H1 (cell line): ENCODE measurements at regions not wholly inside any gene's neighbourhood (a gene's known extent, or its start where the extent isn't known, plus 50 kb on each side); places are given as distances from the start of the nearest gene placed in this dataset.

Experiments used
- CTCF ChIA-PET: fragments of 300-600 bp; sonication (Branson Sonifier 250); formaldehyde crosslinking; loops from one replicate; lab custom pipeline; 2021; ENCODE audit not compliant: partially characterized antibody; lab: Charles Lee
- POLR2A ChIA-PET: fragments of 300-600 bp; sonication (Branson Sonifier 250); formaldehyde crosslinking; loops from one replicate; lab custom pipeline; 2021; ENCODE audit warnings: inconsistent platforms; ENCODE audit not compliant: partially characterized antibody; lab: Charles Lee
- DNase-seq, 2 experiments: peaks; one replicate each; pipeline versions ENCODE4 v3.0.0 to v3.0.0-alpha.2; 2010 to 2022; ENCODE audit warnings: low spot score in 2 of 2, low read depth in 1 of 2, mixed read lengths in 1 of 2
- FAIRE-seq: peaks from 2 replicates; lab custom pipeline; 2011; peaks lifted over from hg19 to GRCh38; lab: Jason Lieb, UNC
- H2AFZ ChIP-seq: 2 replicates; pipeline ENCODE4 v1.8.1; 2012; ENCODE audit warnings: low read length, inconsistent platforms
- H2AK5ac ChIP-seq: 2 replicates; pipeline ENCODE4 v1.6.1; 2013; ENCODE audit warnings: low read depth, low read length
- H2BK120ac ChIP-seq: replicated peaks from 2 replicates; pipeline ENCODE3; 2013; ENCODE audit warnings: low read depth, low read length, inconsistent platforms
- H2BK12ac ChIP-seq: 2 replicates; pipeline ENCODE4 v1.6.1; 2013; ENCODE audit warnings: low read depth, low read length
- H2BK15ac ChIP-seq: 2 replicates; pipeline ENCODE4 v1.6.1; 2013; ENCODE audit warnings: low read length
- H2BK20ac ChIP-seq: 2 replicates; pipeline ENCODE4 v1.6.1; 2013; ENCODE audit warnings: low read length
- H2BK5ac ChIP-seq: 2 replicates; pipeline ENCODE4 v1.6.1; 2013; ENCODE audit warnings: low read depth, low read length
- H3K14ac ChIP-seq: 2 replicates; pipeline ENCODE4 v1.6.1; 2013; ENCODE audit warnings: inconsistent platforms; ENCODE audit not compliant: insufficient read length
- H3K18ac ChIP-seq: 2 replicates; pipeline ENCODE4 v1.6.1; 2013; ENCODE audit warnings: low read length; ENCODE audit errors: extremely low read depth
- H3K23ac ChIP-seq: 2 replicates; pipeline ENCODE4 v1.6.1; 2013; ENCODE audit warnings: inconsistent platforms; ENCODE audit not compliant: insufficient read length
- H3K23me2 ChIP-seq: 2 replicates; pipeline ENCODE4 v1.6.1; 2013; ENCODE audit warnings: low read depth, low read length
- H3K27ac ChIP-seq: 2 replicates; pipeline ENCODE4 v1.6.1; 2011; ENCODE audit warnings: low read depth, low read length, inconsistent platforms
- H3K27me3 ChIP-seq, 4 experiments: replicated peaks in 1 of 4; 1 replicate in 1 of 4; 2 replicates in 3 of 4; pipeline versions ENCODE4 v1.6.1 to v1.8.1; 2011 to 2013; ENCODE audit warnings: low read length in 3 of 4, mild to moderate bottlenecking in 3 of 4, inconsistent platforms in 2 of 4, mixed read lengths in 2 of 4, moderate library complexity in 1 of 4; ENCODE audit not compliant: control insufficient read depth in 3 of 4, insufficient read depth in 3 of 4; ENCODE audit errors: extremely low read depth in 1 of 4
- H3K36me3 ChIP-seq, 4 experiments: 2 replicates each; pipeline versions ENCODE4 v1.6.1 to v1.8.1; 2011 to 2013; ENCODE audit warnings: mild to moderate bottlenecking in 4 of 4, low read length in 3 of 4, moderate library complexity in 2 of 4, control low read depth in 1 of 4, inconsistent platforms in 1 of 4; ENCODE audit not compliant: insufficient read depth in 4 of 4, control insufficient read depth in 2 of 4
- H3K4ac ChIP-seq: replicated peaks from 2 replicates; pipeline ENCODE3; 2013; ENCODE audit warnings: low read length, low read depth, mixed read lengths, inconsistent platforms; ENCODE audit not compliant: insufficient read length
- H3K4me1 ChIP-seq, 4 experiments: replicated peaks in 1 of 4; 1 replicate in 1 of 4; 2 replicates in 3 of 4; pipeline versions ENCODE4 v1.6.1 to v1.8.1; 2011 to 2013; ENCODE audit warnings: low read length in 3 of 4, inconsistent platforms in 2 of 4, mixed read lengths in 1 of 4; ENCODE audit not compliant: insufficient read depth in 4 of 4, control insufficient read depth in 3 of 4
- H3K4me2 ChIP-seq, 2 experiments: 2 replicates each; pipeline versions ENCODE4 v1.6.1 to v1.8.1; 2011 to 2013; ENCODE audit warnings: low read depth in 2 of 2, low read length in 2 of 2, control low read depth in 1 of 2, inconsistent platforms in 1 of 2, mild to moderate bottlenecking in 1 of 2; ENCODE audit not compliant: insufficient read depth in 1 of 2
- H3K4me3 ChIP-seq, 4 experiments: fragments of 200-600, 300-600 bp in 1 of 4; sonication (generic), shearing (Covaris generic), sonication (Bioruptor Twin) in 1 of 4; 2 replicates each; pipeline versions ENCODE4 v1.5.1 to v1.8.1; 2011 to 2016; ENCODE audit warnings: low read length in 4 of 4, low read depth in 3 of 4, control low read depth in 2 of 4, inconsistent platforms in 2 of 4, mild to moderate bottlenecking in 2 of 4, mixed read lengths in 1 of 4, moderate library complexity in 1 of 4; ENCODE audit not compliant: insufficient read depth in 2 of 4; ENCODE audit errors: extremely low read depth in 1 of 4
- H3K56ac ChIP-seq: replicated peaks from 2 replicates; pipeline ENCODE3; 2013; ENCODE audit warnings: low read depth, mild to moderate bottlenecking, mixed read lengths, low read length, inconsistent platforms; ENCODE audit not compliant: insufficient read length
- H3K79me1 ChIP-seq: 2 replicates; pipeline ENCODE4 v1.6.1; 2013; ENCODE audit warnings: low read depth, low read length, control low read depth
- H3K79me2 ChIP-seq, 2 experiments: 2 replicates each; pipeline versions ENCODE4 v1.6.1 to v1.8.1; 2012 to 2013; ENCODE audit warnings: low read length in 2 of 2, mild to moderate bottlenecking in 2 of 2, inconsistent platforms in 1 of 2; ENCODE audit not compliant: insufficient read depth in 2 of 2, control insufficient read depth in 1 of 2
- H3K9ac ChIP-seq, 4 experiments: replicated peaks in 1 of 4; 1 replicate in 1 of 4; 2 replicates in 3 of 4; pipeline versions ENCODE4 v1.6.1 to v1.8.1; 2011 to 2013; ENCODE audit warnings: low read depth in 3 of 4, low read length in 3 of 4, control low read depth in 2 of 4, mild to moderate bottlenecking in 2 of 4, moderate library complexity in 2 of 4, inconsistent platforms in 1 of 4; ENCODE audit errors: extremely low read depth in 1 of 4
- H3K9me3 ChIP-seq, 2 experiments: 2 replicates each; pipeline versions ENCODE4 v1.6.1 to v1.8.1; 2012 to 2013; ENCODE audit warnings: mild to moderate bottlenecking in 2 of 2, moderate library complexity in 2 of 2, control low read depth in 1 of 2, inconsistent platforms in 1 of 2, low read depth in 1 of 2, low read length in 1 of 2, mixed read lengths in 1 of 2; ENCODE audit not compliant: insufficient read depth in 2 of 2
- H4K20me1 ChIP-seq, 2 experiments: replicated peaks in 1 of 2; 2 replicates each; pipeline versions ENCODE3 to v1.8.1; 2011 to 2013; ENCODE audit warnings: inconsistent platforms in 2 of 2, low read length in 2 of 2, mild to moderate bottlenecking in 1 of 2; ENCODE audit not compliant: insufficient read depth in 2 of 2, control insufficient read depth in 1 of 2
- H4K5ac ChIP-seq: 2 replicates; pipeline ENCODE4 v1.6.1; 2013; ENCODE audit warnings: low read length, low read depth, mixed read lengths, inconsistent platforms; ENCODE audit not compliant: insufficient read length
- H4K8ac ChIP-seq: 2 replicates; pipeline ENCODE4 v1.8.0; 2013; ENCODE audit warnings: mild to moderate bottlenecking, moderate library complexity, low read length, inconsistent platforms; ENCODE audit not compliant: insufficient read depth; ENCODE audit errors: extremely low read depth
- H4K91ac ChIP-seq: replicated peaks from 2 replicates; pipeline ENCODE3; 2013; ENCODE audit warnings: low read length, mixed read lengths, inconsistent platforms; ENCODE audit not compliant: insufficient read length
- BRCA1 ChIP-seq: IDR thresholded peaks from 2 replicates; pipeline ENCODE4 v1.6.1; 2012; ENCODE audit warnings: low read depth, low read length, improper control_type of control experiment
- CHD1 ChIP-seq: IDR thresholded peaks from 2 replicates; pipeline ENCODE4 v1.6.1; 2012; ENCODE audit warnings: low read depth, low read length, improper control_type of control experiment
- EP300 ChIP-seq, 2 experiments: IDR thresholded peaks; 1 replicate in 1 of 2; 2 replicates in 1 of 2; pipeline ENCODE4 v1.6.1; 2011 to 2012; ENCODE audit warnings: low read depth in 2 of 2, low read length in 2 of 2, mild to moderate bottlenecking in 2 of 2, borderline replicate concordance in 1 of 2, inconsistent platforms in 1 of 2, moderate library complexity in 1 of 2
- GTF2F1 ChIP-seq: IDR thresholded peaks from 2 replicates; pipeline ENCODE4 v1.6.1; 2012; ENCODE audit warnings: low read depth, low read length, improper control_type of control experiment, borderline replicate concordance
- HDAC2 ChIP-seq, 2 experiments: fragments of 300-600 bp in 1 of 2; sonication (generic) in 1 of 2; IDR thresholded peaks; 2 replicates each; pipeline ENCODE4 v1.6.1; 2011 to 2012; ENCODE audit warnings: low read depth in 2 of 2, low read length in 2 of 2, mild to moderate bottlenecking in 2 of 2, moderate library complexity in 2 of 2, borderline replicate concordance in 1 of 2, inconsistent platforms in 1 of 2
- JUND ChIP-seq: IDR thresholded peaks from 2 replicates; pipeline ENCODE4 v1.6.1; 2011; ENCODE audit warnings: mild to moderate bottlenecking, improper control_type of control experiment, low read length
- POLR2A ChIP-seq, 2 experiments: IDR thresholded peaks; 1 replicate in 1 of 2; 2 replicates in 1 of 2; pipeline ENCODE4 v1.6.1; 2011; ENCODE audit warnings: low read depth in 2 of 2, low read length in 2 of 2, mild to moderate bottlenecking in 2 of 2; ENCODE audit errors: control extremely low read depth in 1 of 2
- POLR2AphosphoS5 ChIP-seq: IDR thresholded peaks from 2 replicates; pipeline ENCODE4 v1.6.1; 2011; ENCODE audit warnings: low read depth, low read length
- RFX5 ChIP-seq: IDR thresholded peaks from 2 replicates; pipeline ENCODE4 v1.6.1; 2011; ENCODE audit warnings: low read depth, low read length, improper control_type of control experiment, borderline replicate concordance
- SP4 ChIP-seq: IDR thresholded peaks from 2 replicates; pipeline ENCODE4 v1.6.1; 2012; ENCODE audit warnings: low read length, inconsistent platforms
- TCF12 ChIP-seq: IDR thresholded peaks from 2 replicates; pipeline ENCODE4 v1.6.1; 2011; ENCODE audit warnings: low read depth, mild to moderate bottlenecking, low read length
- YY1 ChIP-seq: IDR thresholded peaks from 2 replicates; pipeline ENCODE4 v1.6.1; 2011; ENCODE audit warnings: low read depth, mild to moderate bottlenecking, low read length
- WGBS, 2 experiments: shearing (Covaris generic) in 1 of 2; methylation state at CpG; one replicate each; pipeline versions ENCODE4 v1.1.6 to v1.1.7; 2013 to 2015; ENCODE audit warnings: low lambda C conversion rate in 2 of 2, mixed read lengths in 2 of 2, inconsistent platforms in 1 of 2, low coverage in 1 of 2, missing lambda C conversion rate in 1 of 2; ENCODE audit not compliant: insufficient replicate concordance in 2 of 2, insufficient coverage in 1 of 2, insufficient read length in 1 of 2; ENCODE audit errors: extremely low coverage in 1 of 2, missing lambda C conversion rate in 1 of 2; 5-methylcytosine and 5-hydroxymethylcytosine counted together
- TF ChIP-seq, protein P1 (sequence below): IDR thresholded peaks from 2 replicates; pipeline ENCODE4 v1.6.1; 2011; ENCODE audit warnings: low read length, improper control_type of control experiment
- TF ChIP-seq, protein P2 (sequence below): IDR thresholded peaks from 2 replicates; pipeline ENCODE4 v1.6.1; 2011; ENCODE audit warnings: low read depth, mild to moderate bottlenecking, low read length; ENCODE audit not compliant: insufficient read depth

DNA sequence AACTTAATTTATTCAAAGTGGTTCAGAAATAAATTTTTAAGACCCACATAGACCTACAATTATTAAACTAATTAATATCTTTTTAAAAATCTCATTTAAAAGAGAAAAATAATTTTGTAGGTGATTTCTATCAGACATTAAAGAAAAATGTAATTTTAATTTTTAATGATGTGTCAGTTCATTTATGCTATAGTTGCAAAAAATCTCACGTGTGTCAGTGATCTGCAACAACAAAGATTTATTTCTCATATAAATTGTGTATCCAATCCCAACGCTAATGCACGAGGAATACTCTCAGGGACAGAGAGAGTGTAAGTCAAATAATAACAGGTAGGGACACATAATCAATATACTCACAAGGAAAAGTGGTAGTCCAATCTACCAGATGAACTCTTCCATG is 456.6 kb upstream of the CCDC54 start:
- H3K9me3 ChIP-seq: no peaks in the 10 kb centered on the region
- no peak overlapping the region for H4K91ac ChIP-seq
- DNase-seq: no peak
- no peak overlapping the region for H2BK5ac ChIP-seq
- no peak overlapping the region for H3K23ac ChIP-seq
- 94% methylated on average over 3 of the region's 3 CpGs; no CpG with 5 or more reads in 1 of the 2 experiments for WGBS, 2 experiments
- H2BK20ac ChIP-seq: no peak overlapping the region
- no peaks in the 10 kb centered on the region for H3K79me1 ChIP-seq
- H2BK120ac ChIP-seq: no peak overlapping the region
- POLR2A ChIA-PET: no interaction called here
- H2AK5ac ChIP-seq: no peak overlapping the region
- no peaks in the 10 kb centered on the region for H3K79me2 ChIP-seq
- H3K4me1 ChIP-seq: 0 out of 7 replicates have a peak, but pooled peaks cover 0 to 5% (median 0%) of the 10 kb centered on the region in 4 experiments
- H4K5ac ChIP-seq: no peak overlapping the region
- H4K20me1 ChIP-seq: no peaks in the 10 kb centered on the region
- H3K4ac ChIP-seq: no peak overlapping the region
- H3K27me3 ChIP-seq: no peaks in the 10 kb centered on the region
- H3K4me2 ChIP-seq: no peak overlapping the region
- no peak overlapping the region for H3K9ac ChIP-seq
- FAIRE-seq: no peak
- H4K8ac ChIP-seq: no peak overlapping the region
- H3K27ac ChIP-seq: no peak overlapping the region
- CTCF ChIA-PET: no interaction called here
- H3K23me2 ChIP-seq: no peaks in the 10 kb centered on the region
- H2BK15ac ChIP-seq: no peak overlapping the region
- no peak overlapping the region for H2AFZ ChIP-seq
- H3K18ac ChIP-seq: no peak overlapping the region
- no peak overlapping the region for H2BK12ac ChIP-seq
- H3K4me3 ChIP-seq: no peak overlapping the region
- no peaks in the 10 kb centered on the region for H3K36me3 ChIP-seq
- H3K56ac ChIP-seq: no peak overlapping the region
- no peak overlapping the region for H3K14ac ChIP-seq
- TF ChIP-seq HDAC2 (IDR thresholded peaks at IDR 0.05; ENCODE audit: borderline replicate concordance in 1 of 2, low read depth in 2 of 2, low read length in 2 of 2) (no peak), YY1 (no peak), SP4 (no peak), POLR2A (IDR thresholded peaks at IDR 0.05; ENCODE audit: control extremely low read depth in 1 of 2, low read depth in 2 of 2, low read length in 2 of 2) (no peak), GTF2F1 (no peak), RFX5 (no peak), POLR2AphosphoS5 (no peak), BRCA1 (no peak), CHD1 (no peak), EP300 (IDR thresholded peaks at IDR 0.05; ENCODE audit: borderline replicate concordance in 1 of 2, low read depth in 2 of 2, low read length in 2 of 2) (no peak), JUND (no peak), TCF12 (no peak)
- TF ChIP-seq, protein P1, sequence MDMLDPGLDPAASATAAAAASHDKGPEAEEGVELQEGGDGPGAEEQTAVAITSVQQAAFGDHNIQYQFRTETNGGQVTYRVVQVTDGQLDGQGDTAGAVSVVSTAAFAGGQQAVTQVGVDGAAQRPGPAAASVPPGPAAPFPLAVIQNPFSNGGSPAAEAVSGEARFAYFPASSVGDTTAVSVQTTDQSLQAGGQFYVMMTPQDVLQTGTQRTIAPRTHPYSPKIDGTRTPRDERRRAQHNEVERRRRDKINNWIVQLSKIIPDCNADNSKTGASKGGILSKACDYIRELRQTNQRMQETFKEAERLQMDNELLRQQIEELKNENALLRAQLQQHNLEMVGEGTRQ: no peak
- TF ChIP-seq, protein P2, sequence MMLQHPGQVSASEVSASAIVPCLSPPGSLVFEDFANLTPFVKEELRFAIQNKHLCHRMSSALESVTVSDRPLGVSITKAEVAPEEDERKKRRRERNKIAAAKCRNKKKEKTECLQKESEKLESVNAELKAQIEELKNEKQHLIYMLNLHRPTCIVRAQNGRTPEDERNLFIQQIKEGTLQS: no peak
